ENCODE measurements at regions not wholly inside any gene's neighbourhood (a gene's known extent, or its start where the extent isn't known, plus 50 kb on each side); places are given as distances from the start of the nearest gene placed in this dataset.

GRCh38 chr2:167420211-167420610 lies 531.9 kb downstream of the XIRP2 start:
- H3K9me3 Mint-ChIP-seq = peaks cover 0 to 2% of the 10 kb centered on the region in 2 donors
- DNase-seq (no peak), ATAC-seq (replicated peaks in 1 of 2) (no peak)
- no peaks in the 10 kb centered on the region for H3K27me3 Mint-ChIP-seq (ENCODE audit: low read depth)
- H3K36me3 Mint-ChIP-seq (ENCODE audit: insufficient read depth in 2 of 2) = no peaks in the 10 kb centered on the region
- H3K4me3 Mint-ChIP-seq = no peak overlapping the region
- no peak overlapping the region for H3K27ac Mint-ChIP-seq
- H3K4me1 Mint-ChIP-seq (ENCODE audit: low read depth) = no peaks in the 10 kb centered on the region

GRCh38 chr2:167415068-167415467 lies 526.8 kb downstream of the XIRP2 start:
- Mint-ChIP-seq H3K27me3 (ENCODE audit: low read depth) (no peaks in the 10 kb centered on the region), H3K4me3 (no peak overlapping the region), H3K27ac (no peak overlapping the region), H3K4me1 (ENCODE audit: low read depth) (no peaks in the 10 kb centered on the region), H3K9me3 (peaks cover 2 to 5% of the 10 kb centered on the region in 2 donors), H3K36me3 (ENCODE audit: insufficient read depth in 2 of 2) (peaks cover 0 to 2% of the 10 kb centered on the region in 2 donors)
- no peak for ATAC-seq (replicated peaks in 1 of 2)
- DNase-seq = no peak

- H3K27me3 Mint-ChIP-seq (ENCODE audit: low read depth) = no peaks in the 10 kb centered on the region
- no peak overlapping the region for H3K27ac Mint-ChIP-seq
These were observed 523.1 kb downstream of the XIRP2 start for GRCh38 chr2:167411367-167411766.

GRCh38 chr2:167406558-167406957 lies 518.3 kb downstream of the XIRP2 start:
- no peak for DNase-seq
- no peak for ATAC-seq (replicated peaks in 1 of 2)
- Mint-ChIP-seq H3K4me3 (no peak overlapping the region), H3K36me3 (ENCODE audit: insufficient read depth in 2 of 2) (no peaks in the 10 kb centered on the region), H3K4me1 (ENCODE audit: low read depth) (no peaks in the 10 kb centered on the region), H3K27me3 (ENCODE audit: low read depth) (no peaks in the 10 kb centered on the region), H3K9me3 (peaks cover 5 to 12% of the 10 kb centered on the region in 2 donors), H3K27ac (no peak overlapping the region)

More at GRCh38 chr2:167411367-167411766, 523.1 kb downstream of the XIRP2 start:
- ATAC-seq (replicated peaks in 1 of 2) (no peak), DNase-seq (no peak)
- H3K4me3 Mint-ChIP-seq = no peak overlapping the region
- no peaks in the 10 kb centered on the region for H3K4me1 Mint-ChIP-seq (ENCODE audit: low read depth)
- peaks cover 4 to 9% of the 10 kb centered on the region in 2 donors for H3K9me3 Mint-ChIP-seq
- peaks cover 0 to 2% of the 10 kb centered on the region in 2 donors for H3K36me3 Mint-ChIP-seq (ENCODE audit: insufficient read depth in 2 of 2)

GRCh38 chr2:167404627-167405284 lies 516.5 kb downstream of the XIRP2 start:
- no peaks in the 10 kb centered on the region for H3K4me1 Mint-ChIP-seq (ENCODE audit: low read depth)
- no peak overlapping the region for H3K4me3 Mint-ChIP-seq
- H3K27me3 Mint-ChIP-seq (ENCODE audit: low read depth) = no peaks in the 10 kb centered on the region
- ATAC-seq (replicated peaks in 1 of 2) (no peak), DNase-seq (no peak)
- peaks cover 7 to 11% of the 10 kb centered on the region in 2 donors for H3K9me3 Mint-ChIP-seq
- H3K36me3 Mint-ChIP-seq (ENCODE audit: insufficient read depth in 2 of 2) = no peaks in the 10 kb centered on the region
- H3K27ac Mint-ChIP-seq = no peak overlapping the region

GRCh38 chr2:167401309-167401708 lies 513.0 kb downstream of the XIRP2 start:
- DNase-seq = no peak
- no peak for ATAC-seq (replicated peaks in 1 of 2)
- Mint-ChIP-seq H3K27ac (no peak overlapping the region), H3K9me3 (peaks cover 5 to 7% of the 10 kb centered on the region in 2 donors), H3K4me1 (ENCODE audit: low read depth) (no peaks in the 10 kb centered on the region), H3K27me3 (ENCODE audit: low read depth) (no peaks in the 10 kb centered on the region), H3K4me3 (no peak overlapping the region), H3K36me3 (ENCODE audit: insufficient read depth in 2 of 2) (no peaks in the 10 kb centered on the region)

GRCh38 chr2:167400546-167400945 lies 512.3 kb downstream of the XIRP2 start:
- no peak for ATAC-seq (replicated peaks in 1 of 2)
- Mint-ChIP-seq H3K4me3 (no peak overlapping the region), H3K27me3 (ENCODE audit: low read depth) (no peaks in the 10 kb centered on the region), H3K9me3 (peaks cover 5 to 7% of the 10 kb centered on the region in 2 donors), H3K36me3 (ENCODE audit: insufficient read depth in 2 of 2) (no peaks in the 10 kb centered on the region), H3K27ac (peak overlapping the region; percentile 18), H3K4me1 (ENCODE audit: low read depth) (no peaks in the 10 kb centered on the region)
- DNase-seq = no peak

GRCh38 chr2:167398873-167399272 lies 510.6 kb downstream of the XIRP2 start:
- no peak overlapping the region for H3K4me3 Mint-ChIP-seq

GRCh38 chr2:167388901-167389300 lies 500.6 kb downstream of the XIRP2 start:
- no peak overlapping the region for H3K27ac Mint-ChIP-seq
- H3K4me3 Mint-ChIP-seq = no peak overlapping the region
- ATAC-seq (replicated peaks in 1 of 2) = no peak
- peaks cover 0 to 4% of the 10 kb centered on the region in 2 donors for H3K9me3 Mint-ChIP-seq
- H3K27me3 Mint-ChIP-seq (ENCODE audit: low read depth) = no peaks in the 10 kb centered on the region
- no peak for DNase-seq
- H3K4me1 Mint-ChIP-seq (ENCODE audit: low read depth) = no peaks in the 10 kb centered on the region
- no peaks in the 10 kb centered on the region for H3K36me3 Mint-ChIP-seq (ENCODE audit: insufficient read depth in 2 of 2)

More at GRCh38 chr2:167398873-167399272, 510.6 kb downstream of the XIRP2 start:
- no peak for ATAC-seq (replicated peaks in 1 of 2)
- no peaks in the 10 kb centered on the region for H3K36me3 Mint-ChIP-seq (ENCODE audit: insufficient read depth in 2 of 2)
- no peak for DNase-seq
- no peaks in the 10 kb centered on the region for H3K4me1 Mint-ChIP-seq (ENCODE audit: low read depth)
- H3K9me3 Mint-ChIP-seq = peaks cover 5 to 6% of the 10 kb centered on the region in 2 donors
- no peak overlapping the region for H3K27ac Mint-ChIP-seq
- no peaks in the 10 kb centered on the region for H3K27me3 Mint-ChIP-seq (ENCODE audit: low read depth)

GRCh38 chr2:167388497-167388896 lies 500.2 kb downstream of the XIRP2 start:
- no peak overlapping the region for H3K4me3 Mint-ChIP-seq
- ATAC-seq (replicated peaks in 1 of 2) (no peak), DNase-seq (no peak)
- H3K4me1 Mint-ChIP-seq (ENCODE audit: low read depth) = no peaks in the 10 kb centered on the region
- no peaks in the 10 kb centered on the region for H3K27me3 Mint-ChIP-seq (ENCODE audit: low read depth)
- no peak overlapping the region for H3K27ac Mint-ChIP-seq
- H3K36me3 Mint-ChIP-seq (ENCODE audit: insufficient read depth in 2 of 2) = no peaks in the 10 kb centered on the region
- peaks cover 0 to 4% of the 10 kb centered on the region in 2 donors for H3K9me3 Mint-ChIP-seq

- ATAC-seq (replicated peaks in 1 of 2) (no peak), DNase-seq (no peak)
- Mint-ChIP-seq H3K4me3 (no peak overlapping the region), H3K9me3 (peaks cover 0 to 4% of the 10 kb centered on the region in 2 donors), H3K27me3 (ENCODE audit: low read depth) (no peaks in the 10 kb centered on the region), H3K4me1 (ENCODE audit: low read depth) (no peaks in the 10 kb centered on the region), H3K27ac (no peak overlapping the region), H3K36me3 (ENCODE audit: insufficient read depth in 2 of 2) (no peaks in the 10 kb centered on the region)
These were observed 498.4 kb downstream of the XIRP2 start for GRCh38 chr2:167386694-167387093.

- no peak overlapping the region for H3K27ac Mint-ChIP-seq
- no peaks in the 10 kb centered on the region for H3K4me1 Mint-ChIP-seq (ENCODE audit: low read depth)
- DNase-seq (no peak), ATAC-seq (replicated peaks in 1 of 2) (no peak)
- H3K27me3 Mint-ChIP-seq (ENCODE audit: low read depth) = no peaks in the 10 kb centered on the region
- no peak overlapping the region for H3K4me3 Mint-ChIP-seq
- peaks cover 0 to 2% of the 10 kb centered on the region in 2 donors for H3K9me3 Mint-ChIP-seq
- H3K36me3 Mint-ChIP-seq (ENCODE audit: insufficient read depth in 2 of 2) = no peaks in the 10 kb centered on the region
These were observed 495.4 kb downstream of the XIRP2 start for GRCh38 chr2:167383610-167384194.

- H3K9me3 Mint-ChIP-seq = peaks cover 2 to 3% of the 10 kb centered on the region in 2 donors
- H3K27ac Mint-ChIP-seq = no peak overlapping the region
- no peak overlapping the region for H3K4me3 Mint-ChIP-seq
- DNase-seq (no peak), ATAC-seq (replicated peaks in 1 of 2) (no peak)
- no peaks in the 10 kb centered on the region for H3K27me3 Mint-ChIP-seq (ENCODE audit: low read depth)
- H3K36me3 Mint-ChIP-seq (ENCODE audit: insufficient read depth in 2 of 2) = no peaks in the 10 kb centered on the region
- no peaks in the 10 kb centered on the region for H3K4me1 Mint-ChIP-seq (ENCODE audit: low read depth)
These were observed 493.1 kb downstream of the XIRP2 start for GRCh38 chr2:167381349-167381748.

- no peak overlapping the region for H3K27ac Mint-ChIP-seq
- DNase-seq = no peak
- no peaks in the 10 kb centered on the region for H3K4me1 Mint-ChIP-seq (ENCODE audit: low read depth)
- ATAC-seq (replicated peaks in 1 of 2) = no peak
- peaks cover 1 to 2% of the 10 kb centered on the region in 2 donors for H3K9me3 Mint-ChIP-seq
- H3K36me3 Mint-ChIP-seq (ENCODE audit: insufficient read depth in 2 of 2) = no peaks in the 10 kb centered on the region
- no peaks in the 10 kb centered on the region for H3K27me3 Mint-ChIP-seq (ENCODE audit: low read depth)
- no peak overlapping the region for H3K4me3 Mint-ChIP-seq
These were observed 492.3 kb downstream of the XIRP2 start for GRCh38 chr2:167380555-167380954.
